T-cell (primary cell): ENCODE measurements at regions not wholly inside any gene's neighbourhood (a gene's known extent, or its start where the extent isn't known, plus 50 kb on each side); places are given as distances from the start of the nearest gene placed in this dataset.
A peak's percentile ranks its signal among the peaks of the same experiment; 100 is the strongest.
"Not testable (repeated sequence)": the region's sequence is repeated elsewhere in the genome, so short reads cannot be mapped to it uniquely, and the experiment has no call there.

ENCODE experiments used
- ATAC-seq, 4 experiments: fragments of 200-7000 bp in 3 of 4; fragments of 150-1000 bp in 1 of 4; cut with Tn5 transposase; replicated peaks in 1 of 4; 1 replicate in 3 of 4; 2 replicates in 1 of 4; pipeline ENCODE4 v1.10.0; 2021; ENCODE audit warnings: moderate library complexity in 3 of 4, mild to moderate bottlenecking in 2 of 4, moderate number of reproducible peaks in 1 of 4
- CTCF ChIA-PET, 2 donors: fragments of 300-600 bp; sonication (Branson Sonifier 250); formaldehyde crosslinking; loops; one replicate each; lab custom pipeline; 2022; ENCODE audit warnings: antibody characterized with exemption in 2 of 2; lab: Charles Lee
- POLR2A ChIA-PET, 2 donors: fragments of 300-600 bp; sonication (Branson Sonifier 250); formaldehyde crosslinking; loops; one replicate each; lab custom pipeline; 2022; ENCODE audit warnings: antibody characterized with exemption in 2 of 2; lab: Charles Lee
- DNase-seq, 35 experiments: peaks; one replicate each; pipeline versions ENCODE4 v3.0.0 to v3.0.0-alpha.2; 2013 to 2023
- H3K27ac ChIP-seq: one replicate; pipeline ENCODE4 v1.5.1; 2013; ENCODE audit warnings: low read length
- H3K27me3 ChIP-seq, 2 experiments: replicated peaks in 1 of 2; 1 replicate in 1 of 2; 2 replicates in 1 of 2; pipeline versions ENCODE4 v1.6.1 to v1.7.0; 2013; ENCODE audit warnings: low read length in 1 of 2, mixed read lengths in 1 of 2; ENCODE audit not compliant: control insufficient read depth in 2 of 2, insufficient read depth in 2 of 2; ENCODE audit errors: extremely low read depth in 1 of 2
- H3K36me3 ChIP-seq, 2 donors: 1 replicate in 1 of 2; 2 replicates in 1 of 2; pipeline versions ENCODE4 v1.6.1 to v1.7.0; 2013; ENCODE audit warnings: low read length in 1 of 2; ENCODE audit not compliant: control insufficient read depth in 2 of 2, insufficient read depth in 1 of 2; ENCODE audit errors: extremely low read depth in 1 of 2
- H3K4me1 ChIP-seq, 2 experiments: 1 replicate in 1 of 2; 2 replicates in 1 of 2; pipeline versions ENCODE4 v1.6.1 to v1.7.0; 2013; ENCODE audit warnings: low read length in 2 of 2, mixed read lengths in 1 of 2; ENCODE audit not compliant: insufficient read depth in 2 of 2, control insufficient read depth in 1 of 2; ENCODE audit errors: extremely low read depth in 1 of 2
- H3K4me3 ChIP-seq, 2 donors: 1 replicate in 1 of 2; 2 replicates in 1 of 2; pipeline versions ENCODE4 v1.5.1 to v1.7.0; 2013; ENCODE audit warnings: mild to moderate bottlenecking in 2 of 2, low read length in 1 of 2, moderate library complexity in 1 of 2; ENCODE audit not compliant: control insufficient read depth in 1 of 2; ENCODE audit errors: extremely low read depth in 1 of 2
- H3K9me3 ChIP-seq: 2 replicates; pipeline ENCODE4 v1.7.0; 2013
- H3K27ac Mint-ChIP-seq, 2 donors: one replicate each; pipeline ENCODE4 v1.8.0; 2020 to 2021; ENCODE audit warnings: mild to moderate bottlenecking in 2 of 2, mixed read lengths in 2 of 2
- H3K27me3 Mint-ChIP-seq, 2 donors: one replicate each; pipeline ENCODE4 v1.8.0; 2021 to 2022; ENCODE audit warnings: mixed read lengths in 2 of 2
- H3K36me3 Mint-ChIP-seq: one replicate; pipeline ENCODE4 v1.8.0; 2021; ENCODE audit warnings: mixed read lengths
- H3K4me1 Mint-ChIP-seq, 3 donors: one replicate each; pipeline ENCODE4 v1.8.0; 2020 to 2022; ENCODE audit warnings: mixed read lengths in 3 of 3, mild to moderate bottlenecking in 1 of 3
- H3K4me3 Mint-ChIP-seq, 3 donors: one replicate each; pipeline ENCODE4 v1.8.0; 2020 to 2022; ENCODE audit warnings: mild to moderate bottlenecking in 3 of 3, mixed read lengths in 3 of 3, moderate library complexity in 3 of 3
- H3K9me3 Mint-ChIP-seq, 3 donors: one replicate each; pipeline ENCODE4 v1.8.0; 2020 to 2022; ENCODE audit warnings: mixed read lengths in 3 of 3
- WGBS: methylation state at CpG from one replicate; pipeline ENCODE4 v1.1.5; 2013; ENCODE audit warnings: missing lambda C conversion rate; ENCODE audit not compliant: insufficient coverage; 5-methylcytosine and 5-hydroxymethylcytosine counted together

GRCh38 chr9:71446473-71447411 lies 321.6 kb downstream of the CEMIP2 start:
- peak overlapping the region in 1 of 3 donors; percentile 60 for H3K4me3 Mint-ChIP-seq
- no peaks in the 10 kb centered on the region for H3K9me3 ChIP-seq
- peaks cover 44 to 49% of the 10 kb centered on the region in 2 donors for H3K27me3 Mint-ChIP-seq
- H3K36me3 ChIP-seq = no peaks in the 10 kb centered on the region
- peaks cover 11 to 23% of the 10 kb centered on the region in 2 experiments for H3K27me3 ChIP-seq
- H3K4me3 ChIP-seq = peak overlapping the region in 1 of 2 donors; percentile 52
- H3K4me1 ChIP-seq = peaks cover 0 to 9% of the 10 kb centered on the region in 2 experiments
- ChIA-PET CTCF (no interaction called here), POLR2A (no interaction called here)
- ATAC-seq (peak in 3 of 4 experiments; percentile 15 to 38 (median 16)), DNase-seq (peak in 3 of 35 experiments; percentile 2 to 4 (median 3))
- H3K36me3 Mint-ChIP-seq = no peaks in the 10 kb centered on the region
- H3K4me1 Mint-ChIP-seq = peaks cover 0 to 9% (median 7%) of the 10 kb centered on the region in 3 donors
- peak overlapping the region in 1 of 2 donors; percentile 39 for H3K27ac Mint-ChIP-seq
- H3K9me3 Mint-ChIP-seq = peaks cover 1 to 7% (median 5%) of the 10 kb centered on the region in 3 donors
- H3K27ac ChIP-seq = no peak overlapping the region
- 4% methylated on average over 64 of the region's 73 CpGs for WGBS

DNA sequence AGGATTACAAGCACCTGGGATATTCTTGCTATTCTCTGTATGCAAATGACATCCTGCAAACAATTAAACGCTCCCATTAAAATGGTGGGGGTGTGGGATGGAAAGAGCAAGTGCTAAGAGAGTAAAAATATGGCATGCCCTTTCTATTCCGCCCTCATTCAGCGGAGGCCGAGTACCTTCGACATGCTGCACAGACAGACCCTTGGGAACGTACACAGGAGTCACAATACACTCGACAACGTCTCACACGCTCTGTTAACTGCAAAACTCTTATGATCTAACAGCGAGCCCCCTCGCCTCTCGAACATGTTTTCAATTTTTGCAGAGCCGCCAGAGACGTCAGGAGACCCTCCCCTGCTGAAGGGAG lies 322.2 kb downstream of the CEMIP2 start:
- H3K36me3 Mint-ChIP-seq = no peaks in the 10 kb centered on the region

GRCh38 chr9:71442937-71443336 lies 321.5 kb upstream of the TRPM3 start:
- Histone ChIP-seq H3K9me3 (no peaks in the 10 kb centered on the region), H3K27me3 (peaks cover 7 to 26% of the 10 kb centered on the region in 2 experiments), H3K4me1 (peaks cover 0 to 9% of the 10 kb centered on the region in 2 experiments), H3K36me3 (no peaks in the 10 kb centered on the region), H3K4me3 (no peak overlapping the region), H3K27ac (no peak overlapping the region)
- DNase-seq (no peak), ATAC-seq (no peak)
- WGBS = no CpG with 5 or more reads among the region's 3 CpGs
- Mint-ChIP-seq H3K36me3 (no peaks in the 10 kb centered on the region), H3K4me1 (peaks cover 0 to 7% (median 7%) of the 10 kb centered on the region in 3 donors), H3K9me3 (no peaks in the 10 kb centered on the region), H3K27ac (no peak overlapping the region), H3K27me3 (peaks cover 30% of the 10 kb centered on the region in 2 donors), H3K4me3 (no peak overlapping the region)
- ChIA-PET POLR2A (no interaction called here), CTCF (no interaction called here)

More for the DNA sequence above, 322.2 kb downstream of the CEMIP2 start:
- Mint-ChIP-seq H3K27ac (no peak overlapping the region), H3K27me3 (peaks cover 44 to 48% of the 10 kb centered on the region in 2 donors), H3K9me3 (peaks cover 1 to 3% (median 3%) of the 10 kb centered on the region in 3 donors), H3K4me1 (peaks cover 0 to 9% (median 7%) of the 10 kb centered on the region in 3 donors), H3K4me3 (peak overlapping the region in 1 of 3 donors; percentile 60)
- DNase-seq (no peak), ATAC-seq (no peak)
- H3K27me3 ChIP-seq = peaks cover 11 to 26% of the 10 kb centered on the region in 2 experiments
- H3K27ac ChIP-seq = no peak overlapping the region
- no peaks in the 10 kb centered on the region for H3K36me3 ChIP-seq
- no peaks in the 10 kb centered on the region for H3K9me3 ChIP-seq
- 58% methylated on average over 13 of the region's 14 CpGs for WGBS
- ChIA-PET CTCF (no interaction called here), POLR2A (no interaction called here)
- H3K4me3 ChIP-seq = peak overlapping the region in 1 of 2 donors; percentile 52
- peaks cover 0 to 9% of the 10 kb centered on the region in 2 experiments for H3K4me1 ChIP-seq

GRCh38 chr9:71441266-71441665 lies 319.8 kb upstream of the TRPM3 start:
- Mint-ChIP-seq H3K27ac (no peak overlapping the region), H3K4me3 (no peak overlapping the region), H3K36me3 (no peaks in the 10 kb centered on the region), H3K4me1 (peaks cover 0 to 3% (median 2%) of the 10 kb centered on the region in 3 donors), H3K9me3 (no peaks in the 10 kb centered on the region), H3K27me3 (peaks cover 18 to 22% of the 10 kb centered on the region in 2 donors)
- H3K36me3 ChIP-seq = no peaks in the 10 kb centered on the region
- WGBS = 100% methylated on average over 1 of the region's 5 CpGs
- H3K27me3 ChIP-seq = peaks cover 6 to 11% of the 10 kb centered on the region in 2 experiments
- ChIA-PET CTCF (no interaction called here), POLR2A (no interaction called here)
- peaks cover 0 to under 1% of the 10 kb centered on the region in 2 experiments for H3K4me1 ChIP-seq
- H3K9me3 ChIP-seq = no peaks in the 10 kb centered on the region
- no peak overlapping the region for H3K27ac ChIP-seq
- H3K4me3 ChIP-seq = no peak overlapping the region
- DNase-seq = no peak
- ATAC-seq = no peak

DNA sequence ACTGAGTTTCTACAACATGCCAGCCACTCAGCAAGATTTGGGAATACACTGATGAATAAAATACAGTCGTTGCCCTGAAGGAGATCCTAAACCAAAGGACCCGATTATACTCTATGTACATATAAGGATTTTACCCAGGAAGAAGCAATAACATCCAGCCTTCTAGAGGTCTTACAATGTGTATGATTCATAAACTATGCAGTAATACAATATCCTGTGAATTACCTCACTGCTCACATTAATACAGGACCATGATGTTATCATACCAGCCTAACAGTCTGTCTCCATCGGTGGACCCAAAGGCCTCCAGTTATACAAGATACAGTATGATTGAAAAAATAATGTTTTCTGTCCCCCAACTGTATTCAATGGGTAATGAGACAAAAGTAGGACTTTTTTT lies 310.5 kb upstream of the TRPM3 start:
- H3K4me1 Mint-ChIP-seq = no peaks in the 10 kb centered on the region
- Histone ChIP-seq H3K4me1 (no peaks in the 10 kb centered on the region), H3K27me3 (no peaks in the 10 kb centered on the region), H3K27ac (no peak overlapping the region), H3K9me3 (no peaks in the 10 kb centered on the region), H3K36me3 (no peaks in the 10 kb centered on the region), H3K4me3 (no peak overlapping the region)
- ChIA-PET CTCF (interaction anchor here in 1 of 2 donors (0.7 kb wide), 1 partner anchor 85 kb away, joined by 4 read pairs; no protein-coding TSS in a partner anchor), POLR2A (no interaction called here)
- H3K9me3 Mint-ChIP-seq = peaks cover 0 to 6% (median 0%) of the 10 kb centered on the region in 3 donors
- WGBS = no CpG with 5 or more reads among the region's 3 CpGs
- no peak for ATAC-seq
- H3K4me3 Mint-ChIP-seq = no peak overlapping the region
- DNase-seq = no peak
- H3K36me3 Mint-ChIP-seq = no peaks in the 10 kb centered on the region
- H3K27me3 Mint-ChIP-seq = peaks cover 4 to 16% of the 10 kb centered on the region in 2 donors
- no peak overlapping the region for H3K27ac Mint-ChIP-seq

- H3K9me3 ChIP-seq, H3K27me3 ChIP-seq, H3K4me1 ChIP-seq, H3K4me3 ChIP-seq, DNase-seq, H3K4me3 Mint-ChIP-seq, ATAC-seq, H3K36me3 ChIP-seq, H3K27ac Mint-ChIP-seq, H3K36me3 Mint-ChIP-seq, H3K27ac ChIP-seq, H3K4me1 Mint-ChIP-seq, POLR2A ChIA-PET, H3K27me3 Mint-ChIP-seq: not testable (repeated sequence)
- H3K9me3 Mint-ChIP-seq = peaks cover 6 to 14% (median 8%) of the 10 kb centered on the region in 3 donors
- CTCF ChIA-PET = interaction anchor here in 1 of 2 donors (0.6 kb wide), 1 partner anchor 487 kb away, joined by 3 read pairs; no protein-coding TSS in a partner anchor
- WGBS = 36% methylated on average over 1 of the region's 2 CpGs
These were observed 285.9 kb upstream of the TRPM3 start for GRCh38 chr9:71407341-71407740.
